GM18498 (cell line): ENCODE measurements at regions not wholly inside any gene's neighbourhood (a gene's known extent, or its start where the extent isn't known, plus 50 kb on each side); places are given as distances from the start of the nearest gene placed in this dataset.
"Not testable (repeated sequence)": the region's sequence is repeated elsewhere in the genome, so short reads cannot be mapped to it uniquely, and the experiment has no call there.

Source experiments
- ATAC-seq: cut with Tn5 transposase; IDR thresholded peaks from one replicate; pipeline ENCODE4 v1.9.1; 2021; ENCODE audit warnings: mild to moderate bottlenecking, moderate library complexity; ENCODE audit not compliant: unreplicated experiment

DNA sequence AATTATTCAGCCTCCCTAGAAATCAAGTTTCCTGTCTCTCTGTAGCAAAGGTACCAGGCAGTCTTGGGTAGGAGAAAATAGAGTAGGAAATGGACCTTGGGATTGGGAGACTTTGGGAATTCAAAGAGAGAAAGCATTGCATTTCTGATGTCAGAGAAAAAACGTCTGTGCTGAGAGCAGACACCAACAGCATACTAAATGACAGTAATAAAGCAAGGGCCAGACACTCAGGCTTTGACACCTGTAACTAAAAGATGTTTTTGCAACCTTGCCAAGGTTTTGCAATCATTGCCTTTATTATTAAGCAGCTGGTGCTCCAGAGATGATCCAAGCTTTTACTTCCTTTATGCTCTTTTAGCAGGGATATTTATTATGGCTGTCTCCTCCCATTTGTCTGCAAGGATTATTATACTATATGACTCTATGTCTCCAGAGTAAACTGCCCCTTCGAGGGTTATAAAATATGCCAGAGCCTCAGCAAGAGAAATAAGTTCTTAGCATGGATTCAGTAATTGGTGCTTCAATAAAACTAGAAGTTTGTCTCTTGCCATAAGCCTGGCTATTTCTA lies 85.2 kb upstream of the GRAMD1B start:
- ATAC-seq, result no peak

DNA sequence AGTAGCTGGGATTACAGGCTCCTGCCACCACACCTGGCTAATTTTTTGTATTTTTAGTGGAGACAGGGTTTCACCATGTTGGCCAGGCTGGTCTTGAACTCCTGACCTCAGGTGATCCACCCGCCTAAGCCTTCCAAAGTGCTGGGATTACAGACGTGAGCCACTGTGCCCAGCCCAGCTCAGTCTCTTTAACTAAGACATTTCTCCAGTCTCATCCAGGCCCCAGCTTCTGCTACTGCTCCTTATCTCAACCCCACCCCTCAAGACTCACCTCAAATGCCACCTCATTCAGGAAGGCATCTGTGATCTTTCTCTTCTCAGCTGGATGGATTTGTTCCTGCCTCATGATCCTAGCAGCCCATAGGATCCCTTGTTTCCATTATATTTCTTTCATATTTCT lies 85.9 kb upstream of the GRAMD1B start:
- not testable (repeated sequence) for ATAC-seq

DNA sequence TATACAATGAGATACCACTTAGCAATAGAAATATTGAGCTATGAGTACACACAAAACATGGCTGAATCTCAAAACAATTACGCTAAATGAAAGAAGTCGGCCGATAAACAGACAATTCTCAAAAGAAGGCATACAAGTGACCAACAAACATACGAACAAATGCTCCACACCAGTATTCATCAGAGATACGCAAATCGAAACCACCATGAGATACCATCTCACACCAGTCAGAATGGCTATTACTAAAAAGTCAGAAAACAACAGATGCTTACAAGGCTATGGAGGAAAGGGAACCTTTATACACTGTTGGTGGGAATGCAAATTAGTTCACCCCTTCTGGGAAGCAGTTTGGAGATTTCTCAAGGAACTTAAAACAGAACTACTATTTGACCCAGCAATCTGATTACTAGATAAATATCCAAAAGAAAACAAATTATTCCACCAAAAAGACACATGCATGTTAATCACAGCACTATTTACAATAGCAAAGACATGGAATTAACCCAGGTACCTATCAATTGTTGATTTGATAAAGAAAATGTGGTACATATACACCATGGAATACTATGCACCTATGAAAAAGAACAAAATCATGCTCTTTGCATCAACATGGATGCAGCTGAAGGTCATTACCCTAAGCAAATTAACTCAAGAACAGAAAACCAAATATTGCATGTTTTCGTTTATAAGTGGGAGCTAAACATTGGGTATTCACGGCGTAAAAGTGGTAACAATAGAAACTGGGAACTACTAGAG lies 90.9 kb upstream of the GRAMD1B start:
- no peak for ATAC-seq

DNA sequence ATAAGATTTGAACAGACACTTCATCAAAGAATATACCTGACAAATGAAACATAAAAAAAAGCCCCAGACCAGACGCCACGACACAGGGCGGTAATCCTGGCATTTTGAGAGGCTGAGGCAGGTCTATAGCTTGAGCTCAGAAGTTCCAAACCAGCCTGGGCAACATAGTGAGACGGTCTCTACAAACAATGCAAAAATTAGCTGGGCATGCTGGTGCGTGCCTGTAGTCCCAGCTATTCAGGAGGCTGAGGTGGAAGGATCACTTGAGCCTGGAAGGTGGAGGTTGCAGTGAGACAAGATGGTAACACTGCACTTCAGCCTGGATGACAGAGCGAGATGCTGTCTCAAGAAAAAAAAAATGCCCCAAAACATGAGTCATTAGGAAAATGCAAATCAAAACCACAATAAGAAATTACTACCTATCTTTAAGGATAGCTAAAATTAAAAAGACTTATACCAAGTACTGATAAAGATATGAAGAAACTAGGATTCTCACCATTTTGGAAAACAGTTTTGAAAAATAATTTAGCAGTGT lies 91.7 kb upstream of the GRAMD1B start:
- no peak for ATAC-seq

GRCh38 chr11:123334925-123335324 lies 95.1 kb upstream of the GRAMD1B start:
- no peak for ATAC-seq

DNA sequence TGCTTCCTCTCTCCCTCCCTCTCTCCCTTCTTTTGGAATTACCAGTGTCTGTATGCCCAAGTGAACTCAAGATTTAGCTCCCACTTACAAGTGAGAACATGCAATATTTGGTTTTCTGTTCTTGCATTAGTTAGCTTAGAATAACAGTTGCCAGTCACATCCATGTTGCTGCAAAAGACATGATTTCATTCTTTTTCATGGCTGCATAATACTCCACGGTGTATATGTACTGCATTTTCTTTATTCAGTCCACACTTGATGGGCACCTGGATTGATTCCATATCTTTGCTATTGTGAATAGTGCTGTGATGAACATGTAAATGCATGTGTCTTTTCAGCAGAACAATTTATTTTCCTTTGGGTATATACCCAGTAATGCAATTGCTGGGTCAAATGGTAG lies 97.5 kb upstream of the GRAMD1B start:
- ATAC-seq, result not testable (repeated sequence)

- no peak for ATAC-seq
Observed at GRCh38 chr11:123330948-123331347, 99.1 kb upstream of the GRAMD1B start.

DNA sequence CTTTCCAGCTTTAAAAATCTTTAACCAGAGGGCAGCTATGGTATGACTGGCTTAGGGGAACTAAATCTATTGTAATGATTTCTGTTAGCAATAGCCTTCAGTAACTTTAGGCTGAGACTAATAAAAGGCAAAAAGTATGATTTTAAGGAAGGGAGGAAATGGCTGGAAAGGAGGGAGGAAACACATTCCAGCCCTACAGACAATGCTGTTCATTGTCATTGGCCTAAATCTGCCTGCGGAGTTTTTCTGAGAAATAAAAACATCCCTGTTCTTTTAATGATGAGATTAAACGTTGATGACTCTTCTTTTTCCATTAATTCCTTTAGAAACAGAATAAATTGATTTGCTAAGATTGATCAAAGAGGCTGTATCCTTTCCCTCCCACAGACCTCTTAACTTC lies 99.6 kb upstream of the GRAMD1B start:
- no peak for ATAC-seq

DNA sequence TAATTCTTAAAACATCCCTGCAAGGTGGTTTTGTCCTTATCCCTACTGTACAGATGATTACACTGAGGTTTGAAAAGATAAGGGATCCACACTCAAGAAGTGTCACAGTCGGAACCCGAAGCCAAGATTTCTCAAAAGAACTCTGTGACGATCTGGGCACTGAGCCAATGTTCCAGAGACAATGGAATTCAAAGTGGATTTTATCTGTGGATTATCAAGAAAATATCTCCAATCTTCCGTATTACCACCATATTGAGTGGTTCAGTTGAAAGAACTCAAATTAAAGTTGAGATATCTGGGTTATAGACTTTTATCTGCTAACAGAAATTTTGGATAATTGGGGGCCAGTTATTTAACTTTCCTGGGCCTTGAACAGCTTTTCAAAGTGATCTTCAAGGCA lies 100.0 kb upstream of the GRAMD1B start:
- ATAC-seq, result no peak

DNA sequence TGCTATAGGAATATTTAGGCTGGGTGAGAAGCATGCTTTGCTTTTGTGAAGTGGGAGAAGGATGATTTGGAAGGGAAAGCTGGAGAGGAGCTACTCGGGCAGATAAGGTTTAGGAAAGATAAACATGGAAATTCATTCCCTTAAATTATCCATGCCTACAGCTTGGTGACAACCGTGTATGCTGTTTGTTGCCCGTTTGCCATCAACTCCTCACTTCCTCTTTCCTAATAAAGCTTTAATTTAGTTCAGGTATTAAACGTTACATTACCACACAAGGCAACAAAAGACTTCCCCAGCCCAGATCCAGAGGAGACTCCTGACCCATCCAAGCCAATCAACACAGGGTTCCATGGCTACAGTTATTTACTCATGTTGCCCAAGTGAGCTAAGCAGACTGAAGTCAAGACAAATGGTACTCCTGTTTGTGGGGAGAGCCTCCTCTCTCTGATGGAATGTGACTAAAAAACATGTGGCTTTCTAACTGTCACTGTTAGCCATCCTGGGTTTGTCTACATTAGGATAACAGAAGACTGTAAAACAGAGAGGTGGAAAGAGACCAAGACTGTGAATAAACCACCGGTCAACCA lies 101.7 kb upstream of the GRAMD1B start:
- no peak for ATAC-seq

DNA sequence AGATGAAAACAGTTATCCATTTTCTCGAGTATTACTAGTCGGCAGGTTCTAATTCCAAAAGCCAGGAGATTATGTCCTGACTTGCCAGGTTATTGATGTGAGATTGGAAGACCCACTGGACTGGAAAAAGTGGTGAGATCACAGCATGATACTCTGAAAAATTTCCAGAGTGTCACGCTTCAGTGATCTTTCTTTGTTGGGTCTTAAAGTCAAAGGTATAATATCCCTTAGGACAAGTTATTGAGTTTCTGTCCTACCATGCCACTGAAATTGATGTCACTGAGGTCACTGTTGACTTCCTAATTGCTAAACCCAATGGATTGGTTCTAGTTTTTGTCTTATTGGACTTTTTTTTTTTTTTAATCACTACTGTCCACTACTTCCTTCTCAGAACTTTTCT lies 104.5 kb upstream of the GRAMD1B start:
- ATAC-seq, result no peak

DNA sequence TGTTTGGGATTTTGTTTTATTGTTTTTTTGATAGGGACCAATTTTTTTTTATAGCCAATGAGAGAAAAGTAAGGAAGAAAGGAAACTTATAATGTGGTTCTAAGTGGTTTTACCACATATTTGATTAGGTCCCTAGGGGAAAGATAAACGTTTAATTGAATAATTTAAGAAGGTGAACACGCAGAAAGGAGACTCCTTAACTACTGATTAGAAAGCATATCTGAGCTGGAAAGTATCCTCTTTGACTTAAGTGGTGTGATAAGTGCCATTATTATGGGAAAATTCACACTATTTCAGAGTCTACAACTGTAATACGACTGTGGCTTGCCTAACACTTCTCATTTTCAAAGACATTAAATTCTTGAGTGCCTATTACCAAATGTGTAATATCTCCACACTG lies 106.5 kb upstream of the GRAMD1B start:
- ATAC-seq, result no peak

- no peak for ATAC-seq
Observed at GRCh38 chr11:123321636-123322035, 108.4 kb upstream of the GRAMD1B start.

DNA sequence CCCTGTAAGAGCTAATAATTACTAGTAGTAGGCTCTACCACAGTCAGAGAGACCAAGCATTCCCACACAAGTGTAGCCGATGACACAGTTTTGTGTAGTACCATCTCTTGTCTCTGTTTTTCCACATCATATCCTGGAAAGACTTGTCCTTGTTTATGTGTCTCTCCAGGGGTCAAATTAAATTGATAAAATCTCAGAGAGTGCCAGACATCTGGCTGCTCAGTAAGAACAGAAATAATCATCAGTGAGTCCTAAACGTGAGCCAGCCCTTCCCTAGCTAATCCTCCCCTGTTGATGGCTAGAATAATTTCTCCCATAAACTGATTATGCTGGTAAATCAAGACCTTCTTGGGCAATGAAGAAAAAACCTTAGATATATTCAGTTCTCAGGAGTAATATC lies 111.4 kb upstream of the GRAMD1B start:
- ATAC-seq, result no peak

DNA sequence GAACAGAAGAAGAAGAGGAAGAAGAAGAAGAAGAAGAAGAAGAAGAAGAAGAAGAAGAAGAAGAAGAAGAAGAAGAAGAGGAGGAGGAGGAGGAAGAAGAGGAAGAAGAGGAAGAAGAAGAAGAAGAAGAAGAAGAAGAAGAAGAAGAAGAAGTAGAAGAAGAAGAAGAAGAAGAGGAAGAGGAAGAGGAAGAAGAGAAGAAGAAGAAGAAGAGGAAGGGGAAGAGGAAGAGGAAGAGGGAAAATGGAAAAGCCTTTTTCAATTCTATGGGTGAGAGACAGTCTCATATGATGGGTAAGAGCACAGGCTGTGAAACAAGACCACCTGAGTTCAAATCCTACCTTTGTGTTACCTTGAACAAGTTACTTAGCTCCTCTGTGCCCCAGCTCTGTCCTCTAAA lies 111.9 kb upstream of the GRAMD1B start:
- not testable (repeated sequence) for ATAC-seq

GRCh38 chr11:123316003-123316402 lies 114.1 kb upstream of the GRAMD1B start:
- no peak for ATAC-seq

- ATAC-seq, result no peak
Observed at GRCh38 chr11:123314972-123315371, 115.1 kb upstream of the GRAMD1B start.

GRCh38 chr11:123313262-123313661 lies 116.8 kb upstream of the GRAMD1B start:
- ATAC-seq, result no peak

DNA sequence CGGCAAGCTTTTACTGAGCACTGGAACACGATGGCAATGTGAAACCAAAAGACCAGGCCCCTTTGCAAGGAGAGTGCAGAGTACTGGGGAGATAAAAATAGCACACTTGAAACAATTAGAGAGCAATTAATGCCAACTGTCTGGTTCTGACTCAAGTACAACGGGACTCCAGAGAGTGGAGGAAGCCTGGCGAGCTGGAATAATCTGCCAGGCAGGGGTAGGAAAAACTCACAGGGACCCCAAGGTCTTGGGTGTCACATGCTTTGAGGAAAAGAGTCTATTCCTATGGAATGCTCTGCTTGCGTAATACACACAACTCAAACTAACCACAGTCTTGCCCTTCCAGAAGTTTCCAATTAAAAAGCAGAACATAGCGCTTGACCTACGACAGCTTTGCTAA lies 113.0 kb upstream of the CLMP start:
- no peak for ATAC-seq

DNA sequence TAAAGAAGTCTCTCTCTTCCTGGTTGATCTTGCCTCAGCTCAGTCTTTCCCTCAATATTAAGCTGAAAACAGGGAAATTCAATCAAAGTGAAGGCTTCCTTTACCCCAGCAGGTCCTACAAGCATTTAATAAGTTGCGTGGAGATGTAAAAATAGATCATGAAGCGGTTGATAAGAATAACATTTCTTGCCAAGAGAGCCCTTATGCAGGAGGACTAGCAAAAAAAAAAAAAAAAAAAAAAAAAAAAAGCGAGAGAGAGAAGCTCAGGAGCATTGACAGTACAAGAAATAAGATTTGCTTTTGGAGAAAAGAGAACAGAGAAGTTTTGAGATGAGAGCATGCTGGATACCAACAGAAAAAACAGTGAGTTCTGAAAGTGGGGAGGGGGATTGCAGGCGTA lies 112.2 kb upstream of the CLMP start:
- no peak for ATAC-seq

GRCh38 chr11:123306531-123306930 lies 111.5 kb upstream of the CLMP start:
- no peak for ATAC-seq
